GM19372 (cell line): ENCODE measurements at regions not wholly inside any gene's neighbourhood (a gene's known extent, or its start where the extent isn't known, plus 50 kb on each side); places are given as distances from the start of the nearest gene placed in this dataset.

Experiments
- ATAC-seq: cut with Tn5 transposase; IDR thresholded peaks from one replicate; pipeline ENCODE4 v1.9.1; 2021; ENCODE audit warnings: mild to moderate bottlenecking, low read depth, moderate library complexity; ENCODE audit not compliant: unreplicated experiment

- no peak for ATAC-seq
These were observed 646.1 kb upstream of the SEMA6A start for GRCh38 chr5:117220730-117221129.

GRCh38 chr5:117218789-117219188 is 644.2 kb upstream of the SEMA6A start:
- ATAC-seq = no peak

DNA sequence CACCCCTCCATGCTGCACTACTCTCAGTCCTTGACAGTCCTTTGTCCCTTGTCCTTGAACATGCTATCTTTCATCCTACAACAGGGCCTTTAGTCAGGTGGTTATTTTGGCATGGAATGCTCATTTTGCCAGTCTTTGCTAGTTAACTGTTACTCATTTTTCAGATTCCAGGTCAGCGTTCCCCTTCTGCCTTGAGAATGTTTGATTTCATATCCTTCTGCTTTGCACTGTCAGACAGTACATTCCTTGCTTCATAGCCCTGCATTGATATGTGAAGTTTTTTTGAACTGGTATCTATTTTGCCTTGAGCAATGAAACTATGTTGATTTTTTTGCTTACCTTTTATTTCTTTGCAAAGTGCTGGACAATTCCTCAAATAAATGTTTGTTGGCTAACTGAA is 638.2 kb upstream of the SEMA6A start:
- ATAC-seq = no peak

DNA sequence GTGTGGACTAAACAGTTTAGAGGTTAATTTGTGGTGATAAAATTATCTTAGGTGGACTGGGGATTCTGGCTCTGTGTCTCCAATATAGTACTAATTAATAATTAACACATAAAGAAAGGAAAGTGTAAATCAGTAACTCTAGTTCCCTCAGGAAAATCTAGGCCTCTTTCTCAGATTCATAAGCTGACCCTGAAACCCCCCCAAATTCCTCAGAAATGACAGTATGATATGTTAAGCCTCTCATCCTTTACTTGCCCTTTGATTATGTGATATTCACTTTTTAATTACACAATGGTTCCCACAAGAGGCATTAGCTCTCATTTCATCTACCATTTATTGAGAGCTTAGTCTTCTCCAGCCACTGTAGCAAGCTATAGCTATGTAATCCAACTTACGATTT is 636.2 kb upstream of the SEMA6A start:
- ATAC-seq = no peak

DNA sequence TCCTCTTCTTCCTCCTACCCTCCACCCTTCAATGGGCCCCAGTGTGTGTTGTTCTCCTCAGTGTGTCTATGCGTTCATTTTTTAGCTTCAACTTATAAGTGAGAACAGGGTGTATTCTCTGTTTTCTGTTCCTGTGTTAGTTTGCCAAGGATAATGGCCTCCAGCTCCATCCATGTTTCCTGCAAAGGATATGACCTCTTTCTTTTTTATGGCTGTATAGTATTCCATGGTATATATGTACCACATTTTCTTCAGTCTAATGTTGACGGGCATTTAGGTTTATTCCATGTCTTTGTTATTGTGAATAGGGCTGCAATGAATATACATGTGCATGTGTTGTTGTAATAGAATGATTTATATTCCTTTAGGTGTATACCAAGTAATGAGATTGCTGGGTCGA is 634.9 kb upstream of the SEMA6A start:
- no peak for ATAC-seq

GRCh38 chr5:117207088-117207668 is 632.6 kb upstream of the SEMA6A start:
- no peak for ATAC-seq

DNA sequence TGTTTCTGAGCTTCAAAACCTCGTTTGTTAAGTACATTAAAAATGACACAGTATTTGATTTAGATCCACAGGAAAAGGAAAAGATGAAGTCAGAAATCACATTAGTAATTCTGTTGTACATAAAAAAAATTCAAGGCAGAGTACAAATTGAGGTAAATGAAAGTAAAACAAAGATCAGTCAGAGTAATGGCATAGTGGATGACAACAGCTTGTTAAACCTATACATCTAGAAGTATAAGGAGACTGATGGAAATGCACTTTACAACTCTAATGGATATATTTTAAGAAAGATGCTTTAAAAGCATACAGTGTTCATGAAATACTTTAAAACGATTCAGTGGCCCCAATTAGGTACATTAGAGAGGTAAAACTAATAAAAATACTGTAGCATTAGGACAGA is 631.3 kb upstream of the SEMA6A start:
- ATAC-seq = no peak

DNA sequence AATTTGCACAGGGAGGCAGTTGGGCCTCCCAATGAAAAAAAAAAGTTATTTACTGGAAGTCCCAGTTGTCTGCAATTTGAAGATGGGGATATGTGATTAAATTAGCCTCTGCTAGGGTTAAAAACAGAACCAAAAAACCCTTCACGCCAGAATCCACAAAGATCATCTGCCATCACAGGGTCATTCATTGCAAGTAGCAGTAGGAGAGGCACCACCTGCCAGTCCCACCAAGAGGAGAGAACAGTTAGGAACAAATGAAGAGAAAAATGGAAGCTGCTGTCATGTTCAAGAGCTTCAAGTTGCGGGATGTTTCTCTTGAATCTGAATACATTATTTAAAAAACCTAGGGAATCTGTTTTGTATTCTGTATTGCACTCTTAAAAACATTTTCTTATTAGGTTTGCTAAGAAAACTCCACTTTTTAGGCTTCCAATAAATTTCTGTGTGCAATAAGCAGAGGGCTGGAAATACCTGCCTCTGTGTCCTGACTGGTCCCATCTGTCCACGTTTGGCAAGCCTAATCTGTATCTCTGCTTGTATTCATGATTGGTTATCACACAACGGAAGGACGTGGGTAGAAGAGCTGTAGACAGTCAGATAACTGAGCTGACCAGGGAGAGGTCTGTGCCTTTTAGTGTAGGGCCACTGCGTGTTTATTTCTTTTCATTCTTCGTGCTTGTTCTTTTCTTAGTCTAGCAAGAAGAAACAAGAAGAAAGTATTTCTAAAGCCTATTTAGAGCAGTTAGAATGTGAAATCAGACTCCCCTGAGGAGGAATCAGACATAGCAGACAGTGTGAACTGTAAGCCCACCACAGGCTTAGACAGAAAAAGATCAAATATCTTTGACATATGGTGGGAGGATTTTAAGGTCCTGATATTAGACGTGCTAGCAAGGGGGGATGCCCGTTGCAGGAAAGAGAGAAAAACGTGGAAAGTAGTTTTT is 630.6 kb upstream of the SEMA6A start:
- ATAC-seq = no peak

DNA sequence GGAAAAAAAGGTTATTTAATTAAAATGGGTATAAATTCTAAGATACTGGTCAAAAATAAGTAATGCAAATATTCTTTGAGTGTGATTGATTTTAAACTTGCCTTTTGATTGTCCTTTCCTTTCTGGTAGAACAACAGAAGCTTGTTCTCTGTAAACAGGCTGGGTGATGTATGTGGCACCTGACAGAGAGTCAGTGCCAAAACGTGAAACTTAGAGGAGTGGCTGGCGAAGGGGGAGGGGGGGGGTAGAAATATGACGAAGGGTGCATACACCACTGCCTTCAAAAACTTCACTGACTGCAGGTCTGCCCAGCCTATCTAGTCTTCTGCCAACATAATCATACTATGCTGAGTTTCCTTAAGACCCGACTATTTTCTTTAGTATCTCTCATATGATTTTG is 629.8 kb upstream of the SEMA6A start:
- ATAC-seq = no peak

DNA sequence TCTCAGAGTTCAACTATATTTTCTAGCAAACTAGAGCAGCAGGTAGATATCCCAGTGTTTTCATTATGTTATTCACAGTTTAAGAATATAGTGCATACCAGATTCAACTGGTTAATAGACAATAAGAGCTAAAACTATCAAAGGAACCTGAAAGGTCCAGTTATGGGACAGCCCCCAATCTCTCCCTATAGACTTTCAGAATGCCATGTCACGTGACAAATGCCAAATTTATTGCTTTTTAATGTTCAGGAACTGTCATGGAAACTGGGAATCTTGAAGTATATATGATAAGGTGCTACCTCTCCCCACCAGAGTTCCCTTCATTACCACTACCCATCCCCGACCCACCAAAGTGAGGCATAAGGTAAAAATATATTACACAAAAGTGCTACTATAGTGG is 629.0 kb upstream of the SEMA6A start:
- ATAC-seq = no peak

- ATAC-seq = no peak
These were observed 626.4 kb upstream of the SEMA6A start for GRCh38 chr5:117201001-117201400.

DNA sequence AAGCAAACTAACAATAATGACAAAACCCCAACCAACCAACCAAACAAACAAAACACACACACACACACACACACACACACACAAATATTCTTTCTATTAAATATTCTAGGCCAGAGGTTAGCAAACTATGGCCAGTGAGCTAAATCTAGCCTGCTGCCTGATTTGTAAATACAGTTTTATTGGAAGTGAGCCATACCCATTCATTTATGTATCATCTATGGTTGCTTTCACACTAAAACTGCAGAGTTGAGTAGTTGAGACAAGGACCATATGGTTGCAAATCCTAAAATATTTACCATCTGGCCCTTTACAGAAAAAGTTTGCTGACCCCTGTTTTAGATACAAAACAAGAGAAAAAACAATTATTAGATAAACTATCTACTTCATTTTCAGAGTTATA is 620.5 kb upstream of the SEMA6A start:
- ATAC-seq = no peak

DNA sequence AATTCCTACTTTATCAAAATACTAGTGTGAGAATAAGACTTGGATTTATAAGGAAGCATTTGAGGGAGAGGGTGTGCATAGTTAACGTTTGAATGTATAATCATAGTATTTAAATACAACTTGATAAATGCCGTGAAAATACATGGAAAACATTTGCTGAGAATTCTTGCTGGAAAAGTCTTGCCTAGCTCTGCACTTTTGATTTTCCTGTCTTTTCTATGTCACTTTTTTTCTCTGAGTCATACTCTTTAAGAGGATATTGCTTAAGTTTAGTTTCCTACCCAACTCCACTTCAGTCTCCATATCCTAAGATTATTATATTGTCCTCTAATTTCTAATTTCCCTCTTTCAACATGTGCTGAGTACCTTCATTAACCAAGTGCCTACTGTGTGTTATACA is 616.6 kb upstream of the SEMA6A start:
- ATAC-seq = no peak

DNA sequence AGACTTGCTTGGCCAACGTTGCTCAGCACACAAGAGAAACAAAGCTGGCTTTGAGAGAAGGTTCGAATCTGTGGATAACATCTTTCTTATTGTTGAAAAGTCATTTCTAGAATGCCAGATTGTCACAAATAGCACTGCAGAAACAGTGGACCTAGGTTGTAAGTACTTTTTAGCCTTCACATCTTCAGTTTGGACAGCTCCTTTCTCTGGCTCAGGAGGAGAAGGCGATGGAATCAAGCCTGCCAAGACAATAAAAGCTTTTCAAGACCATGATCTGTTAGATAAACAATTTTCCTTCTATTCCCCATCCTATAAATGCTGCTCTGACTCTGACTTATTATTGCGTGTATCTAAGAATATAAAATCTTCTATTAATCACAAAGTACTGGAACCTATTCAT is 615.2 kb upstream of the SEMA6A start:
- no peak for ATAC-seq

- no peak for ATAC-seq
These were observed 613.6 kb upstream of the SEMA6A start for GRCh38 chr5:117188211-117188610.

DNA sequence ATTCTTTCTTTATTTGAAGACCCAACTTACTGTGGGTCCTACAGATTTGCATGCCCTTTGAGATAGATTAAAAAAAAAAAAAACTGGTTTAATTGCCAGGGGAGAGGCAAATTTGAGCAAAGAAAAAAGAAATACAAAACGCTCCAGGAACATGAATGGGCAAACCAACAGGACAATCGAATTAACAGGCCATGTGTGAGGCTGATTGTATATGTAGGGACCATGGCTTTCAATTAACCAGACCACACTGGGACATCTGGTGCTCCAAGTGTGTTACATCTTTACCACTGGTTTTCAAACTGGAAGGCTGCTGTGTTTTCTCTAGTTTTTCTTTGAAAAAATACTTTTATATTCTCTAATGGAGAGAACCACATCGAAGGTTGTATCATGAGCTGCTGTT is 612.1 kb upstream of the SEMA6A start:
- no peak for ATAC-seq

DNA sequence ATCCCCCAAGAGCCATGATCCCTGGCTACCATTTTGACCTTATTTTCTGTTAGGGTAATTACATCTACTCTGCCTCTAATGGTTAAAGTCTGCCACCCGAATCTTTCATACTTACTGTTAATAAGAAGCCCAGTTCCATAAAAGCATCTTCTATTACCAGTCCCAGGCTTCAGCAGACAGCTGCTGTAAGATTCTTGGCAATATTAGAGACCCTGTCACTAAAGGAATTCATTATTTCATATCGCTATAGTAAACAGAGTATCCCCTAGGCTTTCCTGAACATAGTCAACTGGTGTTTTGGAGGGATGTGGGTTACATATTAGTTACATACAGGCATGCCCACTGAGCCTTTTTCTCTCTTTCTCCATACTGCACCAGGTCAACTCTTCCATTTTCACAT is 608.7 kb upstream of the SEMA6A start:
- no peak for ATAC-seq

DNA sequence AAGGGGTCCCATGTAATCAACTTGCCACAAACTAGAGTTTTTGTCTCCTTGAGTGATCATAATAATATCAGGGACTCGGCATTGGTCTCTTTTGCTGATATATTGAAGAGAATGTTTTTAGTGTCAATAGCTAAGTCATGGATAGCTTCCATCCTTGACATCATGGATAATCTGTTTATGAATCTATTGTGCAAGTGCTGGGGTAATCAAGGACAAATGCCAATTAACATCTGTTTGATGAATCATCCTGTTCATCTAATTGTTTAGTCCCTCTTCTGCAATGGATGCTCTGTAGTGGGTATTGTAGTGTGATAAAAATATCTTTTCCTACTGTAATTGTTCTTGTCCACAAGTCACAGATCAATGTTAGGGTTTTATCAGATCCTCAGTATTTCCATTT is 607.5 kb upstream of the SEMA6A start:
- no peak for ATAC-seq

- ATAC-seq = no peak
These were observed 602.7 kb upstream of the SEMA6A start for GRCh38 chr5:117177302-117177701.

DNA sequence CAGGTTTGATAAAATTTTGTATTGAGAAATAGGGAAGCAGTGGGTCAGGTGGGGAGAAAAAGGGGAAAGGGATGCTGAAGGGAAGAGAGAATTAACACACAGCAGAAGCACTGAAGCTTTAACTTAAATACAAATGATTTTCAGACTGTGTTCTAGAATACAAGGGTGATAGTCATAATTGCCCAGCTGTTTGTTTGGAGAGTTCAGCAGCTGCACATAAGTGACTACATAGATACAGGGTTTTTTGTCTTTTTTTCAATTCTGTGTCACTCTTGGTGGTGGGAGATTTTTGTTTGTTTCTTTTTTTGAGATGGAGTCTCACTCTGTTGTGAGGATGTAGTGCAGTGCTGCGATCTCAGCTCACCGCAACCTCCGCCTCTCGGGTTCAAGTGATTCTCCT is 590.4 kb upstream of the SEMA6A start:
- no peak for ATAC-seq

- no peak for ATAC-seq
These were observed 587.2 kb upstream of the SEMA6A start for GRCh38 chr5:117161718-117162335.

DNA sequence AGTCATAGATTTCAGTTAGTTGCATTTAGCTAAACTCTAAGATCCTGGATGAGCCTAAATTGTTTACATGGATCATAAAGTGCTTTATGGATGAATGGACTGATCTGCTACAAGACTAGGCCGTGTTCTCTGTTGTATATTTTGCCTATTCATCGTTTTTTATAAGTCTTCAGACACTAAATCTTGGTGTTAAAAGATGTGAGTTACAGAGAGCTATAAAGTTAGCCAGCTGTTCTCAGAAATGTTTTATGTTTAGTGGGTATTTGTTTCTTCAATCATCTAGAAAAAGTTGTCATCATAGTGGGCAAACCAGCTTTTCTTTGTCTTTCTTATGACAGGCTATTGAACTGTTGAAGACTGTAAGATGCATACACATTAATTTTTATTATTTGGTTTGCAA is 585.8 kb upstream of the SEMA6A start:
- ATAC-seq = no peak
